ENCODE measurements at regions not wholly inside any gene's neighbourhood (a gene's known extent, or its start where the extent isn't known, plus 50 kb on each side); places are given as distances from the start of the nearest gene placed in this dataset.

DNA sequence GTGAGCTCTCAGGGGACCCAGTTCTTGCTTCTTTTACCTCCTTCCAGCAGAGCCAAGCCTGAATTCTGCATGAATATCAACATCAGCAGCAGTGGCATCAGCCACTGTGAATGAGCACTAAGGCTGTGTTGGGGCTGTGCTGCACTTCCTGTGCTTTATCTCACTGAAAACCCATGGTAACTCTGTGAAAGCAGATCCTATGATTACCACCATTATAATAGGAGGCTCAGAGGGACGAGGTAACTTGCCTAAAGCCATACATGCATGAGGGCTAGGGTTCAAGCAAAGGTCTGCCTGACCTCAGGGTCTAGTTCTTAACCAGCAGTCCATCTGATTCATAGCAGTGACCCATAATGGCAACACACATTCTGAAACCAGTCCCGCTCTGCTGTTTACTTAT is 60.5 kb upstream of the RAPGEF1 start:
- no peak for DNase-seq
- 55% methylated on average over 2 of the region's 2 CpGs for WGBS

DNA sequence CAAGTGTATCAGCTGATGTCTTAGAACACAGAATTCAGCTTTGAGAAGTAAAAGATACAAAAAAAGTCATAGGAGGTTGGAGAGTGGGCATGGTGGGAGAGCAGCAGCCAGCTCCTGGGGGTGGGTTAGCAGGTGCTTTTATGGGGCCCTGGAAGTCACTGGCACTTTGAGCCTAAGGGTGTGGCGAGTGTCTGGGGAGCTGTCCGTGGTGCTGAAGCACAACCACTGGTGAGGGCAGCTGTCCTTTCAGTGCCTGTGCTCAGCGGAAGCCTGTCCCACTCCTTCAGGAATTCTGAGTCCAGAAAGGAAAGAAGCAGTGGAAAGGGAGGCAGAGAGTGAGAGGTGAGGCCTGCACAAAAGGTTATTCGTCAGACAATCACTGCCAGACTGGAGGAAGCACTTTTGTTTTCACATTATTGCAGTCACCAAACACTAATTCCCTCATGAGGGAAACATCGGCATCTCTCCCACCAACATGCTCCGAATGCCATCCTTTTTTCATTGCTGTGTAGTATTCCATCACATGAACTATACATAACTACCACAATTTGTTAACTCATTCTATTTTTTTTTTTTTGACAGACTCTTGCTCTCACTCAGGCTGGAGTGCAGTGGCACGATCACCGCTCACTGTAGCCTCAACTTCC is 59.4 kb upstream of the RAPGEF1 start:
- Histone ChIP-seq H4K8ac (ENCODE audit: low read length) (no peak overlapping the region), H3K27ac (ENCODE audit: low read length, poor library complexity, severe bottlenecking) (no peak overlapping the region), H3K9me3 (ENCODE audit: control insufficient read depth, low read length) (peaks cover 15% of the 10 kb centered on the region), H4K91ac (ENCODE audit: low read length) (no peak overlapping the region), H3K9ac (ENCODE audit: low read length) (no peak overlapping the region), H3K36me3 (ENCODE audit: control insufficient read depth in 1 of 2, insufficient read depth in 2 of 2, low read depth in 1 of 2, low read length in 2 of 2) (no peaks in the 10 kb centered on the region), H2AFZ (ENCODE audit: low read depth, low read length) (no peak overlapping the region), H3K4ac (ENCODE audit: low read depth in 1 of 2, low read length in 2 of 2) (no peak overlapping the region), H3K79me1 (replicated peaks; ENCODE audit: low read length, poor library complexity, severe bottlenecking) (no peaks in the 10 kb centered on the region), H2BK120ac (ENCODE audit: low read depth, low read length) (no peak overlapping the region), H2AK5ac (ENCODE audit: low read length, severe bottlenecking) (no peak overlapping the region), H2BK5ac (ENCODE audit: low read depth, low read length, poor library complexity, severe bottlenecking) (no peak overlapping the region), H3K4me2 (ENCODE audit: low read length, poor library complexity, severe bottlenecking) (no peak overlapping the region), H2BK12ac (ENCODE audit: low read length in 2 of 2) (no peak overlapping the region), H3K23ac (ENCODE audit: low read length in 2 of 2) (no peak overlapping the region), H3K4me1 (ENCODE audit: control insufficient read depth, insufficient read depth, low read depth, low read length) (no peaks in the 10 kb centered on the region), H3K18ac (ENCODE audit: low read depth in 1 of 2, low read length in 2 of 2) (no peak overlapping the region), H2BK15ac (ENCODE audit: low read depth, poor library complexity, severe bottlenecking) (no peak overlapping the region), H3K27me3 (ENCODE audit: control insufficient read depth in 1 of 2, insufficient read depth in 1 of 2, low read length in 2 of 2) (peaks cover 60 to 89% of the 10 kb centered on the region in 2 experiments), H3K14ac (ENCODE audit: low read length in 2 of 2) (no peak overlapping the region), H3K4me3 (ENCODE audit: insufficient read depth in 1 of 2, low read depth in 1 of 2, low read length in 2 of 2) (no peak overlapping the region)
- 49% methylated on average over 8 of the region's 8 CpGs for WGBS
- DNase-seq: peak; percentile 52

More for the DNA sequence above, 60.5 kb upstream of the RAPGEF1 start:
- Histone ChIP-seq H3K14ac (ENCODE audit: low read length in 2 of 2) (no peak overlapping the region), H3K27ac (ENCODE audit: low read length, poor library complexity, severe bottlenecking) (no peak overlapping the region), H2BK12ac (ENCODE audit: low read length in 2 of 2) (no peak overlapping the region), H2AK5ac (ENCODE audit: low read length, severe bottlenecking) (no peak overlapping the region), H3K23ac (ENCODE audit: low read length in 2 of 2) (no peak overlapping the region), H3K9me3 (ENCODE audit: control insufficient read depth, low read length) (peaks cover 15% of the 10 kb centered on the region), H3K4me2 (ENCODE audit: low read length, poor library complexity, severe bottlenecking) (no peak overlapping the region), H3K9ac (ENCODE audit: low read length) (no peak overlapping the region), H4K91ac (ENCODE audit: low read length) (no peak overlapping the region), H3K79me1 (replicated peaks; ENCODE audit: low read length, poor library complexity, severe bottlenecking) (no peaks in the 10 kb centered on the region), H2AFZ (ENCODE audit: low read depth, low read length) (no peak overlapping the region), H4K8ac (ENCODE audit: low read length) (no peak overlapping the region), H3K36me3 (ENCODE audit: control insufficient read depth in 1 of 2, insufficient read depth in 2 of 2, low read depth in 1 of 2, low read length in 2 of 2) (no peaks in the 10 kb centered on the region), H3K27me3 (ENCODE audit: control insufficient read depth in 1 of 2, insufficient read depth in 1 of 2, low read length in 2 of 2) (peaks cover 58 to 89% of the 10 kb centered on the region in 2 experiments), H2BK15ac (ENCODE audit: low read depth, poor library complexity, severe bottlenecking) (no peak overlapping the region), H2BK120ac (ENCODE audit: low read depth, low read length) (no peak overlapping the region), H2BK5ac (ENCODE audit: low read depth, low read length, poor library complexity, severe bottlenecking) (no peak overlapping the region), H3K4me3 (ENCODE audit: insufficient read depth in 1 of 2, low read depth in 1 of 2, low read length in 2 of 2) (no peak overlapping the region), H3K4me1 (ENCODE audit: control insufficient read depth, insufficient read depth, low read depth, low read length) (no peaks in the 10 kb centered on the region), H3K18ac (ENCODE audit: low read depth in 1 of 2, low read length in 2 of 2) (no peak overlapping the region), H3K4ac (ENCODE audit: low read depth in 1 of 2, low read length in 2 of 2) (no peak overlapping the region)

GRCh38 chr9:131798246-131798645 is 58.4 kb upstream of the RAPGEF1 start:
- Histone ChIP-seq H3K4me2 (ENCODE audit: low read length, poor library complexity, severe bottlenecking) (no peak overlapping the region), H2BK12ac (ENCODE audit: low read length in 2 of 2) (no peak overlapping the region), H4K91ac (ENCODE audit: low read length) (no peak overlapping the region), H3K27me3 (ENCODE audit: control insufficient read depth in 1 of 2, insufficient read depth in 1 of 2, low read length in 2 of 2) (peaks cover 55 to 87% of the 10 kb centered on the region in 2 experiments), H2AFZ (ENCODE audit: low read depth, low read length) (no peak overlapping the region), H3K9ac (ENCODE audit: low read length) (no peak overlapping the region), H3K9me3 (ENCODE audit: control insufficient read depth, low read length) (peaks cover 6% of the 10 kb centered on the region), H3K79me1 (replicated peaks; ENCODE audit: low read length, poor library complexity, severe bottlenecking) (no peaks in the 10 kb centered on the region), H3K27ac (ENCODE audit: low read length, poor library complexity, severe bottlenecking) (no peak overlapping the region), H3K4me3 (ENCODE audit: insufficient read depth in 1 of 2, low read depth in 1 of 2, low read length in 2 of 2) (no peak overlapping the region), H2AK5ac (ENCODE audit: low read length, severe bottlenecking) (no peak overlapping the region), H3K4ac (ENCODE audit: low read depth in 1 of 2, low read length in 2 of 2) (no peak overlapping the region), H2BK5ac (ENCODE audit: low read depth, low read length, poor library complexity, severe bottlenecking) (no peak overlapping the region), H3K36me3 (ENCODE audit: control insufficient read depth in 1 of 2, insufficient read depth in 2 of 2, low read depth in 1 of 2, low read length in 2 of 2) (no peaks in the 10 kb centered on the region), H3K18ac (ENCODE audit: low read depth in 1 of 2, low read length in 2 of 2) (no peak overlapping the region), H2BK15ac (ENCODE audit: low read depth, poor library complexity, severe bottlenecking) (no peak overlapping the region), H3K14ac (ENCODE audit: low read length in 2 of 2) (no peak overlapping the region), H3K23ac (ENCODE audit: low read length in 2 of 2) (no peak overlapping the region), H3K4me1 (ENCODE audit: control insufficient read depth, insufficient read depth, low read depth, low read length) (no peaks in the 10 kb centered on the region), H4K8ac (ENCODE audit: low read length) (no peak overlapping the region), H2BK120ac (ENCODE audit: low read depth, low read length) (no peak overlapping the region)
- DNase-seq: no peak
- WGBS: 70% methylated on average over 7 of the region's 7 CpGs

- peaks cover 47 to 82% of the 10 kb centered on the region in 2 experiments for H3K27me3 ChIP-seq (ENCODE audit: control insufficient read depth in 1 of 2, insufficient read depth in 1 of 2, low read length in 2 of 2)
- no peak overlapping the region for H2BK12ac ChIP-seq (ENCODE audit: low read length in 2 of 2)
- no peak overlapping the region for H2BK5ac ChIP-seq (ENCODE audit: low read depth, low read length, poor library complexity, severe bottlenecking)
- no peak overlapping the region for H2BK15ac ChIP-seq (ENCODE audit: low read depth, poor library complexity, severe bottlenecking)
- no peak overlapping the region for H3K4me3 ChIP-seq (ENCODE audit: insufficient read depth in 1 of 2, low read depth in 1 of 2, low read length in 2 of 2)
- H3K4ac ChIP-seq (ENCODE audit: low read depth in 1 of 2, low read length in 2 of 2): no peak overlapping the region
- H3K14ac ChIP-seq (ENCODE audit: low read length in 2 of 2): no peak overlapping the region
- peaks cover 7% of the 10 kb centered on the region for H3K9me3 ChIP-seq (ENCODE audit: control insufficient read depth, low read length)
- H4K8ac ChIP-seq (ENCODE audit: low read length): no peak overlapping the region
- no peak overlapping the region for H4K91ac ChIP-seq (ENCODE audit: low read length)
- H2AK5ac ChIP-seq (ENCODE audit: low read length, severe bottlenecking): no peak overlapping the region
- no peak overlapping the region for H3K9ac ChIP-seq (ENCODE audit: low read length)
- no peak overlapping the region for H3K23ac ChIP-seq (ENCODE audit: low read length in 2 of 2)
- 76% methylated on average over 15 of the region's 15 CpGs for WGBS
- H3K36me3 ChIP-seq (ENCODE audit: control insufficient read depth in 1 of 2, insufficient read depth in 2 of 2, low read depth in 1 of 2, low read length in 2 of 2): no peaks in the 10 kb centered on the region
- no peak overlapping the region for H2AFZ ChIP-seq (ENCODE audit: low read depth, low read length)
- no peaks in the 10 kb centered on the region for H3K79me1 ChIP-seq (replicated peaks; ENCODE audit: low read length, poor library complexity, severe bottlenecking)
- H3K18ac ChIP-seq (ENCODE audit: low read depth in 1 of 2, low read length in 2 of 2): no peak overlapping the region
- H3K4me1 ChIP-seq (ENCODE audit: control insufficient read depth, insufficient read depth, low read depth, low read length): no peaks in the 10 kb centered on the region
- no peak overlapping the region for H3K4me2 ChIP-seq (ENCODE audit: low read length, poor library complexity, severe bottlenecking)
- H3K27ac ChIP-seq (ENCODE audit: low read length, poor library complexity, severe bottlenecking): no peak overlapping the region
- no peak overlapping the region for H2BK120ac ChIP-seq (ENCODE audit: low read depth, low read length)
- DNase-seq: no peak
Observed at GRCh38 chr9:131794393-131794792, 54.5 kb upstream of the RAPGEF1 start.

Measured in mesenchymal stem cell (in vitro differentiated cells and primary cell).